OCI-LY3 (cell line): ENCODE measurements at regions not wholly inside any gene's neighbourhood (a gene's known extent, or its start where the extent isn't known, plus 50 kb on each side); places are given as distances from the start of the nearest gene placed in this dataset.

Experiments used
- EZH2phosphoT487 ChIP-seq: fragments of 200-600 bp; shearing (Covaris generic); IDR thresholded peaks from 2 replicates; pipeline ENCODE4 v1.6.1; 2018; ENCODE audit warnings: antibody characterized with exemption, mixed run types, low read depth
- TF ChIP-seq, protein P1 (sequence below): fragments of 200-600, 300-600 bp; sonication (generic); IDR thresholded peaks from 2 replicates; pipeline ENCODE4 v1.5.1; 2014; ENCODE audit warnings: antibody characterized with exemption, low read length, low read depth

DNA sequence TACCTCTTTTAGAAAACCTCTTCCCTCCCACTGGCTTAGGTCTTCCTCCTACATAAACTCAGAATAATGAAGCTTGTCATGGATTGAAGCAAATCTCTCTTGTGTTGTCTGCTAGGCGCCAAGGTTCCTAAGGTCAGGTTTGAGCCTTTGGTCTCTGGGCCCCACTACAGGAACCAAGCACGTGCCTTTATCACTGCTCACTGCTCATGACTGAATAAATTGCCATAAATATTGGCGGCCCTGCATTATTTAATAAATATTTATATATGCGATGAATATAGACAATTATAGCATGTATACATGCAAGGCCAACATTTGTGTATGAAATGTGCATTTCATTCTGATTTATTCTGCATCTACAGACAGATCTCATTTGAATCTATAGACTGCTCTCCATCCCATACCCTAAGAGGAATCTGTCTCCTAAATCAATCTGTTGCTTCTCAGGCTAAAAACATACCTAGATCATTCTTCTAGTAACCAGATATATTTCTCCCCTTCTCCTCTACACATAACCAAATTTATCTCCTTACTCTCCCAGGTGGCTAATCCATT, 1717.6 kb upstream of the TENM3 start:
- TF ChIP-seq, protein P1, sequence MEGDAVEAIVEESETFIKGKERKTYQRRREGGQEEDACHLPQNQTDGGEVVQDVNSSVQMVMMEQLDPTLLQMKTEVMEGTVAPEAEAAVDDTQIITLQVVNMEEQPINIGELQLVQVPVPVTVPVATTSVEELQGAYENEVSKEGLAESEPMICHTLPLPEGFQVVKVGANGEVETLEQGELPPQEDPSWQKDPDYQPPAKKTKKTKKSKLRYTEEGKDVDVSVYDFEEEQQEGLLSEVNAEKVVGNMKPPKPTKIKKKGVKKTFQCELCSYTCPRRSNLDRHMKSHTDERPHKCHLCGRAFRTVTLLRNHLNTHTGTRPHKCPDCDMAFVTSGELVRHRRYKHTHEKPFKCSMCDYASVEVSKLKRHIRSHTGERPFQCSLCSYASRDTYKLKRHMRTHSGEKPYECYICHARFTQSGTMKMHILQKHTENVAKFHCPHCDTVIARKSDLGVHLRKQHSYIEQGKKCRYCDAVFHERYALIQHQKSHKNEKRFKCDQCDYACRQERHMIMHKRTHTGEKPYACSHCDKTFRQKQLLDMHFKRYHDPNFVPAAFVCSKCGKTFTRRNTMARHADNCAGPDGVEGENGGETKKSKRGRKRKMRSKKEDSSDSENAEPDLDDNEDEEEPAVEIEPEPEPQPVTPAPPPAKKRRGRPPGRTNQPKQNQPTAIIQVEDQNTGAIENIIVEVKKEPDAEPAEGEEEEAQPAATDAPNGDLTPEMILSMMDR, result no peak
- no peak for TF ChIP-seq EZH2phosphoT487
